Neural progenitor cell (in vitro differentiated cells): ENCODE measurements at regions not wholly inside any gene's neighbourhood (a gene's known extent, or its start where the extent isn't known, plus 50 kb on each side); places are given as distances from the start of the nearest gene placed in this dataset.

Source experiments
- CTCF ChIP-seq: fragments of 200-600 bp; sonication (generic); IDR thresholded peaks from 2 replicates; pipeline ENCODE4 v1.5.1; 2017; ENCODE audit warnings: antibody characterized with exemption, mild to moderate bottlenecking
- EZH2 ChIP-seq: fragments of 200-600 bp; sonication (generic); IDR thresholded peaks from 2 replicates; pipeline ENCODE4 v1.6.1; 2017; ENCODE audit warnings: antibody characterized with exemption, mild to moderate bottlenecking, moderate library complexity

GRCh38 chr5:172540099-172540870 is 86.0 kb upstream of the SH3PXD2B start:
- TF ChIP-seq CTCF (no peak), EZH2 (no peak)
